HG03103 (cell line): ENCODE measurements at regions not wholly inside any gene's neighbourhood (a gene's known extent, or its start where the extent isn't known, plus 50 kb on each side); places are given as distances from the start of the nearest gene placed in this dataset.

Experiments
- ATAC-seq: cut with Tn5 transposase; IDR thresholded peaks from one replicate; pipeline ENCODE4 v1.9.1; 2021; ENCODE audit warnings: low read depth; ENCODE audit not compliant: unreplicated experiment

DNA sequence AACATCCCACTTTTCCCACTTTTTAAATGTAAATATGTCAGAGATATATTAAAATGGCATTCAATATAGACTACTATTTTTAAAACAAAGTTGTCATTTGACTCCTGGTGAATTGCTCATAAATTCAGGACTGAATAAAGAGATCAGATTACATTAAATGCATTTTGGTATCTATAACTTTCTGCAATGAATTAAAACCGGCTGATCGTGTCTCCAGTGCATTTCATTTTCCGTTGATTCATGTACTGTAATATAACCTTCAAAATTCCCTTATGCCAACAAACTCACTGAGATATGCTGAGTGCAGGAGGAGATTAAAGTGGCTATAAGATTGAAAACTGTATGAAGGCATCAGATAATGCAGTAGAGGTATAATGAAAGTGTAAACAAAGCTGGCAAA, 361.1 kb upstream of the CDIN1 start:
- no peak for ATAC-seq

DNA sequence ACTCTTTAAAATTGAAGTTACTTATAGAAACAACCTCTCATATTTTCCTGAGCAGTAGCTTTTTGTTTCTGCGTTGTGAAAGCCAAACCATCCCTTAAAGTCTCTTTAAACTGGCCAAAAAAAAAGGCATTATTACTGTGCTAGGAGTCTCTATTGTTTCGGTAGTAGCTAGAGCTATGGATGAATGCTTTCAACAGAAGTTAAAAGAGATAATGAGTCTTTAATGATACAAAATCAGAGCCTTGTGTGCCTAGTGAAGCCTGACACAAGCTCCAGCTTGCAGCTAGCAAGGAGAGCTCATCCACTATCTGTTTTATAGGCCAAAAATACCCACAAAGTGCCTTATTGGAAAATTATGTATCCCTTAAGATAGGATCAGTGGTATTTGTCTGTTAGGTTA, 360.4 kb upstream of the CDIN1 start:
- ATAC-seq: no peak

DNA sequence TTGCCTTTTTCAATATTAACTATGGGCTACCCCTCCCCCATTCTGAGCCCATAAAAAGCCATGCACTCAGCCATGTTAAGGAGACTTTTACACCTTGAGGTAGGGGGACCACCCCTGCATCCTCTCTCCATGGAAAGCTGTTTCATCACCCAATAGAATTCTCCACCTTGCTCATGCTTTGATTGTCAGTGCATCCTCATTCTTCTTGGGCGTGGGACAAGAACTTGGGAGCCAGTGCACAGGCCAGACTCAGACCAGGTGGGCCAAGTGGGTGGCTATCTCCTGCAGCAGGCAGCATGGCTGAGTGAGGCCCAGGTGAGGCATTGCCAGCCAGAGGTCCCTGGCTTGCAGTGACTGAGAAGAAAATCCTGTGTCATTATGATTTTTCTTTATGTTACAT, 357.4 kb upstream of the CDIN1 start:
- ATAC-seq: no peak

DNA sequence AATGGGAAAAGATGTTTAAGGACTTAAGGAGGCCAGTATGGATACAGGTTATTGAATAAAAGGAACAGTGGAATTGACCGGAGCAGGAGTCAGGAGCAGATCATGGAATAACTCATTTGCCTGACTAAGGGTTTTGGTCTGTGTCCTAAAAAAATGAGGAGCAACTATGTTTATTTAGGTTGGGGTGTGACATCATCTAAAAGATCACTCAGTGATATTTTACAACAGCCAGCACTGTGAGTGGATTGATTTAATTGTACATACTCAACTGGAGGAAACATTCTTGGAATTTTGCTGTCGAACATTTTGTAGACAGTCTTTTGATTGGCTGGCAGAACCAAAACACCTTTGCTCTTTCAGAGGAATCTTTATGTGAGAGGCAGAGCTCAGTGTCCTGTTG, 348.6 kb upstream of the CDIN1 start:
- no peak for ATAC-seq

DNA sequence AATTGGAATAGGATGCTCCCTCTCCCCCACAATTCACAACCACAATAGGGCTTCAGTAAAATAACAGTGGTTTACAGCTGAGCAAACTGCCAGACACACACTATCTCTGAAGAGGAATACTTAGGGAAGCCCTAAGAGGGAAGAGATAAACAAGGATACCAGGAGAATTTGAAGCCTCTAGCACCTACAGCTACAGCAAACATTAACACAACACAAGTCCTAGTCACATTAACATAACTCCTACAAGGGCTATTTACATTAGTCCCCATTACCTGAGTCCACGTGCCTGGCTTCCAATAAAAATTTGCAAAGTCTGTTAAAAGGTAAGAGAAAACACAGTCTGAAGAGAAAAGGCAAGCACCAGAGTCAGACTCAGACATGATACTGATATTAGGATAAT, 346.9 kb upstream of the CDIN1 start:
- ATAC-seq: no peak

GRCh38 chr15:36234743-36235142, 344.7 kb upstream of the CDIN1 start:
- no peak for ATAC-seq

DNA sequence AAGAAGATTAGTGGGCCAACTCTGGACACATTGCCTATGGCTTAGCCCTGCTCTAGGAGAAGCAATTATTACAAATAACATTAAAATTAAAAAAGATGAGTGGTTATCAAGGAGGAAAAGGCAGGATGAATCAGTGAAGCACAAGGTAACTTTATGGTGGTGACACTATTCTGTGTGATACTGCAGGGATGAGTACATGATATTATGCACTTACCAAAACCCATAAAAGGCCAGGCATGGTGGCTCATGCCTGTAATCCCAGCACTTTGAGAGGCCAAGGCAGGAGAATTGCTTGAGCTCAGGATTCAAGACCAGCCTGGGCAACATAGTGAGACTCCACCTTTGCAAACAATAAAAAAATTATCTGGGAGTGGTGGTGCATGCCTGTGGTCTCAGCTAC, 344.3 kb upstream of the CDIN1 start:
- no peak for ATAC-seq

DNA sequence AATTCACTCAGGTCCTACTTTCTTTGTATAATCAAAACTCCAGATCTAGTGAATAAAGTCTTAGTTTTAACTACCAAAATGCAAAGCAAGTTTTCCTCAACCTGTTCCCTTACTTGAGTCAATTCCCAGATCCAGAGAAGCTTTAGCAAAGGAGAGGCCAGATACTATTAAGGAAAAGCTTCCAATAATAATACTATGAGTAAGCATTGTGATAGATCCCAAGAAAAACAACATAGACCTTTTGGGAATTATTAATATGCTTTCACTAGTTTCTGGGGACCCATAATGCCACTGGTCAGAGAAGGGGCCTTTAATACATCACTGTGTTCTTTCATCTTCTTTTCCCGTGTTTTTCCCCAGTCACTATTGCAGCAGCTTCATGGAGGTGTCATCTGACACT, 339.9 kb upstream of the CDIN1 start:
- ATAC-seq: no peak

DNA sequence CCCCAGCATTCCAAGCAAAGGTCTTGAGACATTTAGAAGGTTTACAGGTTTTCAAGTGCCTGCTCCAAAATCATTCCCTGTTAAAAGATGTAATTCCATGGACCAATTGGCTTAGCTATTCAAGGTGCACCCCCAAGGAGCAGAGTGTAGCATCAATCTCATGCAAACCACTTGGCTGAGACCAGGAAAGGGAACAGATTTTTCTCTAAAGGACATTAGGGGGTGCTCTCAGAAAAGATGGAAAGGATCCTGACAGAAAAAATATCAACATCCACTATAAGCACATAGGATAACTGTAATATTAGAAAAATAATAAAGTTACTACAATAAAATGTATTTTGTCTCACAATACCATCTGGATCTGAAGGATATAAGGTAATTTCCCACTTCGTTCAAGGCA, 328.0 kb upstream of the CDIN1 start:
- no peak for ATAC-seq

DNA sequence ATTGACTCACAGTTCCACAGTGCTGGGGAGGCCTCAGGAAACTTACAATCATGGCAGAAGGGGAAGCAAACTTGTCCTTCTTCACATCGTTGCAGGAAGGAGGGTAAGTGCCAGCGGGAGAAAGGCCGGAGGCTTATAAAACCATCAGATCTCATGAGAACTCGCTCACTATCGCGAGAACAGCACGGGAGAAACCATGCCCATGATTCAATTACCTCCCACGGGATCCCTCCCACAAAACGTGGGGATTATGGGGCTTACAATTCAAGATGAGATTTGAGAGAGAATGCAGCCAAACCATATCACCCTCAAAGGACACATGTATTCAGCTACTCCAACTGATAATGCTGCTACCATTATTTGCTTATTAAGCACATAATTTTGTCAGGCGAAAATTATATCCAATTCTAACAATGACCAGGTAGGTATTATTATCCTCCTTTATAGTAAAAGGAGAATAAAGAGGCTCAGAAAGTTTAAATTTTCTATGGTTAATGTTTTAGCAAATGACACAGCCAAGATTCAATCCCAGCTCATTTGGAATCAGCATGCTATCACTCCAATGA, 327.2 kb upstream of the CDIN1 start:
- ATAC-seq: no peak

- ATAC-seq: no peak
Measured at GRCh38 chr15:36254426-36254825, 325.0 kb upstream of the CDIN1 start.

GRCh38 chr15:36256404-36256807, 323.0 kb upstream of the CDIN1 start:
- ATAC-seq: no peak

DNA sequence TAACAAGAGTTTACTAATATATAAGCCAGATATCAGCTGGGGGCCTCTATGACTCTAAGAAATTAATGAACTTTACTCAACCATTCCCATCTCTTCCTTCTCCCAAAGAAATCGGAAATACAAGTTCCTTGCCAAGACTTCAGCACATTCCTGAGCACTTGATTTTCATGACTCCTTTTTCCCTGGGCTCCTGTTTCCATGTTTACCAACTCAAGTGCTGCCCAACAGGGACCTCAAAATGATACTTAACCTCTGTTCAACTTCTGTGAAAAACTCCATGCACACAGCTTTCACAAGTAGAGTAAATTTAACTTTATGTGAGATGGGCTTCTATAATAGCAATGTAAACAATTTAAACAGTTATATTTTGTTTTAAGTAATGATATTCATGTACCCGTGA, 315.8 kb upstream of the CDIN1 start:
- ATAC-seq: no peak

GRCh38 chr15:36265422-36265821, 314.0 kb upstream of the CDIN1 start:
- ATAC-seq: no peak

- ATAC-seq: no peak
Measured at GRCh38 chr15:36271048-36271447, 308.4 kb upstream of the CDIN1 start.

DNA sequence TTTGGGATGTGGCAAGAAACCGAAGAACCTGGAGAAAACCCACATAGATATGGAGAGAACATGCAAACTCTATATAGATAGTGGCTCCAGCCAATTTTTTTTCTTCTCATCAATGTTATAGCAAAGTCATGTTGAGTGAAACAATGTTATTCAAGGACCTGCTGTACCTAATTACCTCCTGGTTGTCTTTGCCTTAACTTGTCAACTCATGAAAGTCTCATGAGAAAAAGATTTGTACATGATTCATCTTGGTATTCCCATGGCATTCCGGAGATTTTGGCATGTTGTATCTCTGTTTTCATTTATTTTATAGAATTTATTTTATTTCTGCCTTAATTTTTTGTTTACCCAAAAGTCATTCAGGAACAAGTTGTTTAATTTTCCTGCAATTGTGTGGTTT, 303.8 kb upstream of the CDIN1 start:
- no peak for ATAC-seq

DNA sequence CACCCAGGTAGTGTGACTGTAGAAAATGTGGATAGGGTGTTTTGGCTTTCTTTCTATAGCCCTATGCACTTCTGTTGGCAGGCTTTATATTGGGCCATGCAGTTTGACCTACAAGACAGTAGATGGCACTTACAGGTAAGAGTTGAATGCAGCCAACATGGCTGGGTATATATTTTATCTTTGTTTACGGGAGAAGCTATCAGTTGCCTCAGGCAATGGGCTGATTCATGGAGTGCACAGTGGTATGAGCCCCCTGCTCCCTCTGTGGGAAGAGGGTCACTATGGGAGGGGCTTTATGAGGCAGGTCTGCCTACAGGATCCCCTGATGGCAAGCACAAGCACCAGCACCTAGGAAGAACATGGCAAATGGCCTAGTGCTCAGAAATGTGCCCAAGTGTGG, 301.2 kb upstream of the CDIN1 start:
- ATAC-seq: no peak

DNA sequence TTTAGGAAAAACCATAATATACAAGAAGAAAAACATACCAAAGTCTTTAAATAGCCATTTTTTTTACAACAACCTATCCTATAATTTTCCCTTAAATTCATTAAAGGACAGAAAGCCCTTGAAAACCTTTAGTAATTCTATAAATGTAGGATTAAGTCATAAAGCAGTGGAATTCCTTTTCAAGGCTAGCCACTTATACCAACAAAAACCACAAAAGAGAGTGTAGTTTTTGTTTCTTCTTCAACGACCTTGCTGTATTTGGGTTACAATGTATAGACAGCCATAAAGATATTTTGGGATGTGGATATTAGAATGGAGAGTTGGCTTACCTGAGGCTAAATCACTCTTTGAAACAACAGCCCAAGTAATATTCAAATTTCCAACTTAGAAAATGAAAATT, 296.6 kb upstream of the CDIN1 start:
- no peak for ATAC-seq

DNA sequence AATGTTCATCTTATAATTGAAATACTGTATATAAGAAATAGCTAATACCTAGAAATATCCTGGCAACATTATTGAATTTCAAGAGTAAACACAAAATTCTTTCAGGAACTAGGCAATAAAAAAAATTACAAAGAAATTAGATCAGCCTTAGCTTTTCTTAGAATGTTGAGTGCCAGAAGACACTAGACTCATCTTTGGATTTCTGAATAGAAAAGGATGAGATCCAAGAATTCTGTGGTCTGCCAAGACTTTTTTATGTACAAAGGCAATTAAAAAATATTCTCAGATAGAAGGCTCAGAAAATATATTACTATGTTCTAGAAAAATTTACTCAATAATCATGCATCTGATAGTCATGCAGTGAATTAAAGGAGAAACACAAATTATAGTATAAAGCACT, 294.5 kb upstream of the CDIN1 start:
- no peak for ATAC-seq

- ATAC-seq: no peak
Measured at GRCh38 chr15:36291501-36291900, 287.9 kb upstream of the CDIN1 start.

GRCh38 chr15:36294359-36294758, 285.1 kb upstream of the CDIN1 start:
- ATAC-seq: no peak

DNA sequence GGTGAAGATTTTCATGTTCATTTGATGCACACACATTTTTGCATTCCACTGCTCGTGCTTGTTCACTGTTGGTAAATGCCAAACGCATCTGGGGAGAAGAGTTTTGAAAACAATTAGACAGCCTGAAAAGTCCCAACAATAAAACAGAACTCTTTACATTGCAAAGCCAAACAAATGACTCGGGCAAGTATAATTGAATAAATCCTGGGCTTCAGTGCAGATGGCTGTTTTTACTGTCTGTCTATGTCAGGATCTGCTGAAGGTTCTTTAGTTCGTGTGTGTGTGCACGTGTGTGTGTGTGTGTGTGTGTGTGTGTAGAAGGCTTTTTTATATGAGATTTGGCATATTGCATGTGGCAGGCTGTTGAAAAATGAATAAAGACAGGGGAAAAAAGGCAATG, 277.5 kb upstream of the CDIN1 start:
- no peak for ATAC-seq

- ATAC-seq: no peak
Measured at GRCh38 chr15:36313021-36313420, 266.4 kb upstream of the CDIN1 start.
